ENCODE measurements at regions not wholly inside any gene's neighbourhood (a gene's known extent, or its start where the extent isn't known, plus 50 kb on each side); places are given as distances from the start of the nearest gene placed in this dataset.
"Not testable (repeated sequence)": the region's sequence is repeated elsewhere in the genome, so short reads cannot be mapped to it uniquely, and the experiment has no call there.

DNA sequence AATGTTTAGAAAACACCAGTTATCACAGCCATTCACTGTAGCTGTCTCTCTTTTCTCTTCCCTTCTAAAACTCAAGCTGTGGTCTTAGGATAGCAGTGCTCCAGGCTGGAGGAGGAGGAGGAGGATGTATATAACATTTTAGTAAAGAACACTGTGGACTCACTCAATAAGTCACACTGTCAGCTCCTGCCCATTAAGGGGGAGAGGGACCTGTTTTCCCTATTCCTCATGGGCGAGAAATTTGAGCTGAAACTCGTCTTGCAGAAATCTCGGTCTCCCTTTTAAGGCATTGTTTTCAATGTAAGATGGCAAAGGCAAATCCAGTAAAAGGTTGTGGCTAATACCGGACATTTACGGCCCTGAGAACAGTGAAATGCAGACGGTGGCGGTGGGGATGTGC, 114.8 kb upstream of the ZNF236 start:
- Histone ChIP-seq H3K4me3 (no peak overlapping the region), H3K27me3 (replicated peaks; ENCODE audit: insufficient read depth) (no peaks in the 10 kb centered on the region), H3K9me3 (no peaks in the 10 kb centered on the region), H3K4me1 (ENCODE audit: control insufficient read depth in 1 of 2, low read depth in 2 of 2) (no peaks in the 10 kb centered on the region), H3K27ac (no peak overlapping the region), H3K36me3 (no peaks in the 10 kb centered on the region)
- DNase-seq (ENCODE audit: low spot score) (no peak), ATAC-seq (ENCODE audit: insufficient number of reproducible peaks, low FRiP score, low read depth) (no peak)
- TF ChIP-seq, protein P1, sequence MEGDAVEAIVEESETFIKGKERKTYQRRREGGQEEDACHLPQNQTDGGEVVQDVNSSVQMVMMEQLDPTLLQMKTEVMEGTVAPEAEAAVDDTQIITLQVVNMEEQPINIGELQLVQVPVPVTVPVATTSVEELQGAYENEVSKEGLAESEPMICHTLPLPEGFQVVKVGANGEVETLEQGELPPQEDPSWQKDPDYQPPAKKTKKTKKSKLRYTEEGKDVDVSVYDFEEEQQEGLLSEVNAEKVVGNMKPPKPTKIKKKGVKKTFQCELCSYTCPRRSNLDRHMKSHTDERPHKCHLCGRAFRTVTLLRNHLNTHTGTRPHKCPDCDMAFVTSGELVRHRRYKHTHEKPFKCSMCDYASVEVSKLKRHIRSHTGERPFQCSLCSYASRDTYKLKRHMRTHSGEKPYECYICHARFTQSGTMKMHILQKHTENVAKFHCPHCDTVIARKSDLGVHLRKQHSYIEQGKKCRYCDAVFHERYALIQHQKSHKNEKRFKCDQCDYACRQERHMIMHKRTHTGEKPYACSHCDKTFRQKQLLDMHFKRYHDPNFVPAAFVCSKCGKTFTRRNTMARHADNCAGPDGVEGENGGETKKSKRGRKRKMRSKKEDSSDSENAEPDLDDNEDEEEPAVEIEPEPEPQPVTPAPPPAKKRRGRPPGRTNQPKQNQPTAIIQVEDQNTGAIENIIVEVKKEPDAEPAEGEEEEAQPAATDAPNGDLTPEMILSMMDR (IDR thresholded peaks at IDR 0.05): no peak

DNA sequence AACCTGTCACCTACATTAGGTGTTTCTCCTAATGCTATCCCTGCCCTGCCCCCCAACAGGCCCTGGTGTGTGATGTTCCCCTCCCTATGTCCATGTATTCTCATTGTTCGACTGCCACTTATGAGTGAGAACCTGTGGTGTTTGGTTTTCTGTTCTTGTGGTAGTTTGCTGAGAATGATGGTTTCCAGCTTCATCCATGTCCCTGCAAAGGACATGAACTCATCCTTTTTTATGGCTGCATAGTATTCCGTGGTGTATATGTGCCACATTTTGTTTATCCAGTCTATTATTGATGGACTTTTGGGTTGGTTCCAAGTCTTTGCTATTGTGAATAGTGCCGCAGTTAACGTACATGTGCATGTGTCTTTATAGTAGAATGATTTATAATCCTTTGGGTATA, 117.8 kb upstream of the ZNF236 start:
- not testable (repeated sequence) for DNase-seq (ENCODE audit: low spot score); H3K4me1 ChIP-seq (ENCODE audit: control insufficient read depth in 1 of 2, low read depth in 2 of 2); ATAC-seq (ENCODE audit: insufficient number of reproducible peaks, low FRiP score, low read depth); H3K27ac ChIP-seq; H3K4me3 ChIP-seq; H3K36me3 ChIP-seq; H3K9me3 ChIP-seq; H3K27me3 ChIP-seq (replicated peaks; ENCODE audit: insufficient read depth)

DNA sequence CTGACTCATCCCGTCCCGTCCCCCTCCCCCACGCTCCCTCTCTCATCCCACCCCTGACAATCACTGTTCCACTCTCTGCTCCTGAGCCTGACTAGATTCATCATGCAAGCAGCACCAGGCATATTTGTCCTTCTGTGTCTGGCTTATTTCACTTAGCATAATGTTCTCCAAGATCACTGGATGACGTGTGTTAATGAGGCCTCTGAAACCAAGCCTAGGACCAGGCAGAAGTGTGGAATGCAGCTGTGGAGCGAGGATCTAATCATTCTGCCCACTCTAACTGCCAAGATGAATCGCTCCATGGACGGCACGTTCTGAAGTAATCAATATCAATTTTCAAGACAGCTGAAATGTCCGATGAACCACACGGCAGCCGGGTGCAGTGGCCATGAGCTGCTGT, 122.4 kb upstream of the ZNF236 start:
- Histone ChIP-seq H3K9me3 (no peaks in the 10 kb centered on the region), H3K27me3 (replicated peaks; ENCODE audit: insufficient read depth) (no peaks in the 10 kb centered on the region), H3K36me3 (no peaks in the 10 kb centered on the region), H3K27ac (no peak overlapping the region), H3K4me3 (no peak overlapping the region), H3K4me1 (ENCODE audit: control insufficient read depth in 1 of 2, low read depth in 2 of 2) (no peaks in the 10 kb centered on the region)
- TF ChIP-seq, protein P1 (IDR thresholded peaks at IDR 0.05): no peak
- ATAC-seq (ENCODE audit: insufficient number of reproducible peaks, low FRiP score, low read depth) (no peak), DNase-seq (ENCODE audit: low spot score) (no peak)

DNA sequence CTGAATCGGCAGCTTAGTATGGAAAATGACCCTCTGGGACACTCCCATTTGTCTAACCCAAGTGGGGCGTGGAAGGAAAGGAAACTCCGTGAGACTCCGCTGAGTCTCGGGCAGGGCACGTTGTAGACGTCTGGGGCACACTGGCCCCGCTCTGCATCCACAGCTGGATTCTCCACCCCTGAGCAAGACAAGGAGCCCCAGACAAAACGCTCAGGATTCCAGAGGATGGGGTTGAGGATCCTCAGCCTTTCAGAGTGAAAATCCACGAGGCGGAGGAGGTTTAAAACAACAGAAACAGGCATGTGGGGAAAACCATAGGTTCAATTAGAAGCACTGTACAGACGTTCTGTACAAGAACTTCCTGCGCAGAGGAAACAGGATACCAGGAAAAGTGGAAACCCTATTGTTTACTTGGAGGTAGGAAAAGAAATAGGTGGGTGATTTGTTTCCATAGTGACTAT, 124.9 kb upstream of the ZNF236 start:
- no peak for DNase-seq (ENCODE audit: low spot score)

DNA sequence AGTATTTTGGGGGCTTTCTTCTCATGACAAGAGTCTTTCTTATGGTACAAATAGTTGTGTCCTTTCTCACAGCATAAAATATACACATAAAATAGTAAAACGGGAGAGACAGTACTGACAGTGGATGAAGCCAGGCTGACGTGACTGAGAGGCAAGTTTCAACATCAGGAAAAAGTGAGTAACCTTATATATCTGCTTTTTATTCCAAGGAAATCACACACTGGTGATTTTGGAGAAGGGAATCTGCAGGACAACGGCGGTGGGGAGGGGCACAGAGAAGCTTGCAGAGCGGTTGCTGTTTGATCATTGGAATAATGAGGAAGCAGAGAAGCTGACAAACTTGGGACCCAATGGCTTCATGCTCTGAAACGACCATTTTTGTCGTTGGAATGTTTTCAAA, 130.6 kb upstream of the ZNF236 start:
- Histone ChIP-seq H3K27me3 (replicated peaks; ENCODE audit: insufficient read depth) (no peaks in the 10 kb centered on the region), H3K4me3 (no peak overlapping the region), H3K4me1 (ENCODE audit: control insufficient read depth in 1 of 2, low read depth in 2 of 2) (no peaks in the 10 kb centered on the region), H3K27ac (no peak overlapping the region), H3K9me3 (no peaks in the 10 kb centered on the region), H3K36me3 (no peaks in the 10 kb centered on the region)
- DNase-seq (ENCODE audit: low spot score) (no peak), ATAC-seq (ENCODE audit: insufficient number of reproducible peaks, low FRiP score, low read depth) (no peak)
- TF ChIP-seq, protein P1 (IDR thresholded peaks at IDR 0.05): no peak

More for the DNA sequence above, 124.9 kb upstream of the ZNF236 start:
- Histone ChIP-seq H3K4me3 (no peak overlapping the region), H3K27me3 (replicated peaks; ENCODE audit: insufficient read depth) (no peaks in the 10 kb centered on the region), H3K9me3 (no peaks in the 10 kb centered on the region), H3K27ac (no peak overlapping the region), H3K4me1 (ENCODE audit: control insufficient read depth in 1 of 2, low read depth in 2 of 2) (no peaks in the 10 kb centered on the region), H3K36me3 (no peaks in the 10 kb centered on the region)
- TF ChIP-seq, protein P1 (IDR thresholded peaks at IDR 0.05): no peak
- no peak for ATAC-seq (ENCODE audit: insufficient number of reproducible peaks, low FRiP score, low read depth)

DNA sequence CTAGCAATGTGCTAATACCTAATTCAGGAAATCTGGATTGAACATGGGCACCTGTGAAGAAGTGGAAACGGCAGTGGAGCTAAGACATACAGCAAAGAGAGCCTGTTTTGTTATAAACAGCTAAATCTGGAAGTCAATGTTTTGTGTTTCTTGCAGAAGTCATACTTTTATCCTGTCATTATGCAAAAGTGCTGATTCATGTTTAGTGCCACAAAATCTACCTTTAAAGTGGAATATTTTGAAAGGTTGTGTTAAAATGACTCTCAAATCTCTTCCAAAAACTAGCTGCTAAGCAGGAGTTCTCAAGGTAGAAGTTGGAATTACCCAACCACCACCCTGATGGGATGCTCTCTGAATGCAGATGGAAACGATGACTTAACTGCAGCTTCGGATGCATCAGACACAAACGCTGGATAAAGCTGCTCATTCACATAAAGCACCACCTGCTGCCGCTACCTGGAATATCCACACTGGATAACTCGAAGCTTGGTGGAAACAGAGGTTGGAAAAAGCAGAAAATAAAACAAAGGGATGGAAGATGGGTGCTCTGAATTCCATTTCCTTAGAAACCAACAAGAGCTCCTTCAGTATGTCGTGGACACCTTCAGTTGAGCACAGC, 132.6 kb upstream of the ZNF236 start:
- H3K27me3 ChIP-seq (replicated peaks; ENCODE audit: insufficient read depth): no peaks in the 10 kb centered on the region
- DNase-seq (ENCODE audit: low spot score) (no peak), ATAC-seq (ENCODE audit: insufficient number of reproducible peaks, low FRiP score, low read depth) (no peak)
- TF ChIP-seq, protein P1 (IDR thresholded peaks at IDR 0.05): no peak
- no peaks in the 10 kb centered on the region for H3K9me3 ChIP-seq
- H3K27ac ChIP-seq: no peak overlapping the region
- no peaks in the 10 kb centered on the region for H3K36me3 ChIP-seq
- H3K4me1 ChIP-seq (ENCODE audit: control insufficient read depth in 1 of 2, low read depth in 2 of 2): no peaks in the 10 kb centered on the region
- no peak overlapping the region for H3K4me3 ChIP-seq

Measured in thoracic aorta (tissue), 2 donors.